Gastrocnemius medialis (tissue), 4 donors: ENCODE measurements at regions not wholly inside any gene's neighbourhood (a gene's known extent, or its start where the extent isn't known, plus 50 kb on each side); places are given as distances from the start of the nearest gene placed in this dataset.
"Not testable (repeated sequence)": the region's sequence is repeated elsewhere in the genome, so short reads cannot be mapped to it uniquely, and the experiment has no call there.

Experiments used
- POLR2A ChIP-seq, 2 donors: fragments of 450-650 bp; IDR thresholded peaks; one replicate each; pipeline ENCODE4 v1.6.1; 2017; ENCODE audit warnings: antibody characterized with exemption in 2 of 2, mild to moderate bottlenecking in 2 of 2, moderate library complexity in 2 of 2
- TF ChIP-seq, protein P1 (sequence below), 5 experiments: fragments of 450-650 bp in 3 of 5; fragments of 200-600 bp in 2 of 5; sonication (generic) in 2 of 5; IDR thresholded peaks in 4 of 5; conservative IDR thresholded peaks in 1 of 5; 1 replicate in 4 of 5; 2 replicates in 1 of 5; pipeline ENCODE4 v1.5.1; 2016 to 2019; ENCODE audit warnings: antibody characterized with exemption in 5 of 5, mild to moderate bottlenecking in 3 of 5, moderate library complexity in 3 of 5

GRCh38 chr11:101231207-101231834, 101.7 kb upstream of the PGR start:
- TF ChIP-seq, protein P1, sequence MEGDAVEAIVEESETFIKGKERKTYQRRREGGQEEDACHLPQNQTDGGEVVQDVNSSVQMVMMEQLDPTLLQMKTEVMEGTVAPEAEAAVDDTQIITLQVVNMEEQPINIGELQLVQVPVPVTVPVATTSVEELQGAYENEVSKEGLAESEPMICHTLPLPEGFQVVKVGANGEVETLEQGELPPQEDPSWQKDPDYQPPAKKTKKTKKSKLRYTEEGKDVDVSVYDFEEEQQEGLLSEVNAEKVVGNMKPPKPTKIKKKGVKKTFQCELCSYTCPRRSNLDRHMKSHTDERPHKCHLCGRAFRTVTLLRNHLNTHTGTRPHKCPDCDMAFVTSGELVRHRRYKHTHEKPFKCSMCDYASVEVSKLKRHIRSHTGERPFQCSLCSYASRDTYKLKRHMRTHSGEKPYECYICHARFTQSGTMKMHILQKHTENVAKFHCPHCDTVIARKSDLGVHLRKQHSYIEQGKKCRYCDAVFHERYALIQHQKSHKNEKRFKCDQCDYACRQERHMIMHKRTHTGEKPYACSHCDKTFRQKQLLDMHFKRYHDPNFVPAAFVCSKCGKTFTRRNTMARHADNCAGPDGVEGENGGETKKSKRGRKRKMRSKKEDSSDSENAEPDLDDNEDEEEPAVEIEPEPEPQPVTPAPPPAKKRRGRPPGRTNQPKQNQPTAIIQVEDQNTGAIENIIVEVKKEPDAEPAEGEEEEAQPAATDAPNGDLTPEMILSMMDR (IDR thresholded peaks at IDR 0.05 in 4 of 5, conservative IDR thresholded peaks at IDR 0.05 in 1 of 5) = not testable (repeated sequence)
- not testable (repeated sequence) for TF ChIP-seq POLR2A (IDR thresholded peaks at IDR 0.05)
